Activated T-helper 17 cell treated with anti-CD3 and anti-CD28 coated beads, Interleukin-2, amount 50 U/mL, for 72 hours (primary cell): ENCODE measurements at regions not wholly inside any gene's neighbourhood (a gene's known extent, or its start where the extent isn't known, plus 50 kb on each side); places are given as distances from the start of the nearest gene placed in this dataset.
"Not testable (repeated sequence)": the region's sequence is repeated elsewhere in the genome, so short reads cannot be mapped to it uniquely, and the experiment has no call there.

Experiments
- ATAC-seq: fragments of 150-1000 bp; cut with Tn5 transposase; replicated peaks from 2 replicates; pipeline ENCODE4 v1.10.0; 2021; ENCODE audit warnings: mild to moderate bottlenecking, moderate library complexity
- H3K27ac Mint-ChIP-seq: one replicate; pipeline ENCODE4 v1.8.0; 2022; ENCODE audit warnings: mixed read lengths
- H3K27me3 Mint-ChIP-seq: one replicate; pipeline ENCODE4 v1.8.0; 2022; ENCODE audit warnings: mixed read lengths
- H3K36me3 Mint-ChIP-seq: one replicate; pipeline ENCODE4 v1.8.0; 2022; ENCODE audit warnings: low read depth, mild to moderate bottlenecking, mixed read lengths
- H3K4me1 Mint-ChIP-seq: one replicate; pipeline ENCODE4 v1.8.0; 2022; ENCODE audit warnings: mixed read lengths
- H3K4me3 Mint-ChIP-seq: one replicate; pipeline ENCODE4 v1.8.0; 2022; ENCODE audit warnings: mild to moderate bottlenecking, mixed read lengths
- H3K9me3 Mint-ChIP-seq: one replicate; pipeline ENCODE4 v1.8.0; 2022; ENCODE audit warnings: mixed read lengths

- no peaks in the 10 kb centered on the region for H3K36me3 Mint-ChIP-seq
- H3K4me3 Mint-ChIP-seq: no peak overlapping the region
- no peaks in the 10 kb centered on the region for H3K9me3 Mint-ChIP-seq
- H3K27ac Mint-ChIP-seq: no peak overlapping the region
- H3K4me1 Mint-ChIP-seq: no peaks in the 10 kb centered on the region
- ATAC-seq: no peak
- peaks cover 21% of the 10 kb centered on the region for H3K27me3 Mint-ChIP-seq
Observed at GRCh38 chr3:152650177-152650576, 184.8 kb upstream of the P2RY1 start.

GRCh38 chr3:152650923-152651322 is 184.0 kb upstream of the P2RY1 start:
- not testable (repeated sequence) for H3K36me3 Mint-ChIP-seq

GRCh38 chr3:152656214-152656971 is 178.5 kb upstream of the P2RY1 start:
- no peaks in the 10 kb centered on the region for H3K4me1 Mint-ChIP-seq
- H3K9me3 Mint-ChIP-seq: peaks cover 2% of the 10 kb centered on the region
- no peak overlapping the region for H3K27ac Mint-ChIP-seq
- H3K4me3 Mint-ChIP-seq: no peak overlapping the region
- H3K27me3 Mint-ChIP-seq: peaks cover 13% of the 10 kb centered on the region
- ATAC-seq: no peak
- no peaks in the 10 kb centered on the region for H3K36me3 Mint-ChIP-seq

More at GRCh38 chr3:152650923-152651322, 184.0 kb upstream of the P2RY1 start:
- ATAC-seq, H3K27ac Mint-ChIP-seq, H3K4me3 Mint-ChIP-seq, H3K9me3 Mint-ChIP-seq, H3K4me1 Mint-ChIP-seq: not testable (repeated sequence)
- peaks cover 19% of the 10 kb centered on the region for H3K27me3 Mint-ChIP-seq

- H3K27me3 Mint-ChIP-seq: peaks cover 13% of the 10 kb centered on the region
- no peaks in the 10 kb centered on the region for H3K36me3 Mint-ChIP-seq
- no peaks in the 10 kb centered on the region for H3K4me1 Mint-ChIP-seq
- no peak for ATAC-seq
- H3K9me3 Mint-ChIP-seq: peaks cover 4% of the 10 kb centered on the region
- H3K27ac Mint-ChIP-seq: no peak overlapping the region
- H3K4me3 Mint-ChIP-seq: no peak overlapping the region
Observed at GRCh38 chr3:152656972-152657355, 178.0 kb upstream of the P2RY1 start.

GRCh38 chr3:152658977-152659720 is 175.8 kb upstream of the P2RY1 start:
- H3K4me1 Mint-ChIP-seq: no peaks in the 10 kb centered on the region

GRCh38 chr3:152662157-152662556 is 172.8 kb upstream of the P2RY1 start:
- Mint-ChIP-seq H3K27me3 (peaks cover 3% of the 10 kb centered on the region), H3K4me1 (no peaks in the 10 kb centered on the region), H3K27ac (no peak overlapping the region), H3K9me3 (peaks cover 4% of the 10 kb centered on the region), H3K4me3 (no peak overlapping the region), H3K36me3 (no peaks in the 10 kb centered on the region)
- no peak for ATAC-seq

More at GRCh38 chr3:152658977-152659720, 175.8 kb upstream of the P2RY1 start:
- Mint-ChIP-seq H3K36me3 (no peaks in the 10 kb centered on the region), H3K4me3 (no peak overlapping the region), H3K9me3 (peaks cover 4% of the 10 kb centered on the region), H3K27me3 (peaks cover 3% of the 10 kb centered on the region), H3K27ac (no peak overlapping the region)
- ATAC-seq: no peak

GRCh38 chr3:152664766-152665165 is 170.2 kb upstream of the P2RY1 start:
- peaks cover 4% of the 10 kb centered on the region for H3K9me3 Mint-ChIP-seq
- no peaks in the 10 kb centered on the region for H3K36me3 Mint-ChIP-seq
- H3K27me3 Mint-ChIP-seq: peaks cover 4% of the 10 kb centered on the region
- H3K27ac Mint-ChIP-seq: no peak overlapping the region
- H3K4me1 Mint-ChIP-seq: no peaks in the 10 kb centered on the region
- no peak for ATAC-seq
- no peak overlapping the region for H3K4me3 Mint-ChIP-seq

GRCh38 chr3:152667267-152667666 is 167.7 kb upstream of the P2RY1 start:
- ATAC-seq: no peak
- no peak overlapping the region for H3K27ac Mint-ChIP-seq
- H3K27me3 Mint-ChIP-seq: peaks cover 19% of the 10 kb centered on the region
- peaks cover 3% of the 10 kb centered on the region for H3K9me3 Mint-ChIP-seq
- no peaks in the 10 kb centered on the region for H3K36me3 Mint-ChIP-seq
- H3K4me3 Mint-ChIP-seq: no peak overlapping the region
- no peaks in the 10 kb centered on the region for H3K4me1 Mint-ChIP-seq

- no peaks in the 10 kb centered on the region for H3K4me1 Mint-ChIP-seq
- H3K27me3 Mint-ChIP-seq: peaks cover 22% of the 10 kb centered on the region
- H3K4me3 Mint-ChIP-seq: no peak overlapping the region
- no peaks in the 10 kb centered on the region for H3K36me3 Mint-ChIP-seq
- ATAC-seq: no peak
- H3K27ac Mint-ChIP-seq: no peak overlapping the region
- peaks cover 3% of the 10 kb centered on the region for H3K9me3 Mint-ChIP-seq
Observed at GRCh38 chr3:152669560-152669959, 165.4 kb upstream of the P2RY1 start.

- ATAC-seq: no peak
- Mint-ChIP-seq H3K9me3 (peaks cover 3% of the 10 kb centered on the region), H3K36me3 (no peaks in the 10 kb centered on the region)
Observed at GRCh38 chr3:152671446-152672319, 163.2 kb upstream of the P2RY1 start.

GRCh38 chr3:152672320-152672649 is 162.6 kb upstream of the P2RY1 start:
- Mint-ChIP-seq H3K27ac (no peak overlapping the region), H3K4me3 (no peak overlapping the region), H3K27me3 (peaks cover 22% of the 10 kb centered on the region), H3K9me3 (peaks cover 3% of the 10 kb centered on the region), H3K36me3 (no peaks in the 10 kb centered on the region), H3K4me1 (no peaks in the 10 kb centered on the region)
- no peak for ATAC-seq

More at GRCh38 chr3:152671446-152672319, 163.2 kb upstream of the P2RY1 start:
- H3K4me1 Mint-ChIP-seq: no peaks in the 10 kb centered on the region
- H3K4me3 Mint-ChIP-seq: no peak overlapping the region
- peaks cover 22% of the 10 kb centered on the region for H3K27me3 Mint-ChIP-seq
- no peak overlapping the region for H3K27ac Mint-ChIP-seq

- Mint-ChIP-seq H3K9me3 (no peaks in the 10 kb centered on the region), H3K4me1 (no peaks in the 10 kb centered on the region), H3K27ac (no peak overlapping the region), H3K4me3 (no peak overlapping the region), H3K27me3 (peaks cover 7% of the 10 kb centered on the region), H3K36me3 (no peaks in the 10 kb centered on the region)
- no peak for ATAC-seq
Observed at GRCh38 chr3:152676810-152677379, 158.0 kb upstream of the P2RY1 start.

- no peaks in the 10 kb centered on the region for H3K4me1 Mint-ChIP-seq
- H3K4me3 Mint-ChIP-seq: no peak overlapping the region
- no peak overlapping the region for H3K27ac Mint-ChIP-seq
- H3K36me3 Mint-ChIP-seq: no peaks in the 10 kb centered on the region
- ATAC-seq: no peak
- H3K27me3 Mint-ChIP-seq: peaks cover 4% of the 10 kb centered on the region
- no peaks in the 10 kb centered on the region for H3K9me3 Mint-ChIP-seq
Observed at GRCh38 chr3:152677491-152677890, 157.4 kb upstream of the P2RY1 start.

GRCh38 chr3:152682477-152682876 is 152.5 kb upstream of the P2RY1 start:
- Mint-ChIP-seq H3K4me1 (no peaks in the 10 kb centered on the region), H3K27me3 (peaks cover 8% of the 10 kb centered on the region), H3K4me3 (no peak overlapping the region), H3K27ac (no peak overlapping the region), H3K9me3 (peaks cover 4% of the 10 kb centered on the region), H3K36me3 (no peaks in the 10 kb centered on the region)
- ATAC-seq: no peak
